H9 (cell line): ENCODE measurements at regions not wholly inside any gene's neighbourhood (a gene's known extent, or its start where the extent isn't known, plus 50 kb on each side); places are given as distances from the start of the nearest gene placed in this dataset.

Experiments used
- DNase-seq: peaks from one replicate; pipeline ENCODE4 v3.0.0-alpha.2; 2017
- H2AFZ ChIP-seq: one replicate; pipeline ENCODE4 v1.6.1; 2013; ENCODE audit warnings: mild to moderate bottlenecking, low read length, control low read depth, moderate library complexity
- H2AK5ac ChIP-seq: 2 replicates; pipeline ENCODE4 v1.6.1; 2013; ENCODE audit warnings: low read length, control low read depth, mixed read lengths; ENCODE audit not compliant: insufficient read length
- H2BK120ac ChIP-seq: one replicate; pipeline ENCODE4 v1.6.1; 2013; ENCODE audit warnings: low read depth, mild to moderate bottlenecking, low read length, control low read depth, inconsistent platforms; ENCODE audit not compliant: poor library complexity, severe bottlenecking
- H2BK12ac ChIP-seq: 2 replicates; pipeline ENCODE4 v1.6.1; 2013; ENCODE audit warnings: low read length, control low read depth, mixed read lengths, low read depth; ENCODE audit not compliant: insufficient read length
- H2BK15ac ChIP-seq: 2 replicates; pipeline ENCODE4 v1.6.1; 2013; ENCODE audit warnings: low read depth, low read length, control low read depth
- H2BK20ac ChIP-seq: one replicate; pipeline ENCODE4 v1.6.1; 2013; ENCODE audit warnings: low read depth, mild to moderate bottlenecking, low read length, control low read depth, inconsistent platforms; ENCODE audit not compliant: poor library complexity, severe bottlenecking
- H2BK5ac ChIP-seq: 2 replicates; pipeline ENCODE4 v1.6.1; 2013; ENCODE audit warnings: low read length, control low read depth, mixed read lengths; ENCODE audit not compliant: insufficient read length
- H3K14ac ChIP-seq: 2 replicates; pipeline ENCODE4 v1.6.1; 2013; ENCODE audit warnings: low read length, control low read depth; ENCODE audit not compliant: insufficient read depth
- H3K18ac ChIP-seq: 2 replicates; pipeline ENCODE4 v1.6.1; 2013; ENCODE audit warnings: low read depth, mild to moderate bottlenecking, mixed read lengths, low read length, control low read depth; ENCODE audit not compliant: insufficient read length
- H3K23ac ChIP-seq: 2 replicates; pipeline ENCODE4 v1.6.1; 2013; ENCODE audit warnings: low read length, control low read depth, mixed read lengths, low read depth; ENCODE audit not compliant: insufficient read length
- H3K23me2 ChIP-seq: 2 replicates; pipeline ENCODE4 v1.6.1; 2013; ENCODE audit warnings: low read depth, mild to moderate bottlenecking, mixed read lengths, low read length, control low read depth; ENCODE audit not compliant: insufficient read length, poor library complexity, severe bottlenecking
- H3K27ac ChIP-seq: 2 replicates; pipeline ENCODE4 v1.5.1; 2013; ENCODE audit warnings: low read length, control low read depth, mixed read lengths, low read depth; ENCODE audit not compliant: insufficient read length
- H3K27me3 ChIP-seq: 2 replicates; pipeline ENCODE4 v1.6.1; 2013; ENCODE audit warnings: low read length, control low read depth, inconsistent platforms; ENCODE audit not compliant: insufficient read depth
- H3K4ac ChIP-seq: 2 replicates; pipeline ENCODE4 v1.6.1; 2013; ENCODE audit warnings: low read depth, mild to moderate bottlenecking, control low read depth, inconsistent platforms, low read length, moderate library complexity
- H3K4me1 ChIP-seq: 2 replicates; pipeline ENCODE4 v1.6.1; 2013; ENCODE audit warnings: low read length, control low read depth, inconsistent platforms; ENCODE audit not compliant: insufficient read depth
- H3K4me2 ChIP-seq: 2 replicates; pipeline ENCODE4 v1.6.1; 2013; ENCODE audit warnings: low read length, control low read depth, mixed read lengths; ENCODE audit not compliant: insufficient read length, insufficient read depth
- H3K56ac ChIP-seq: 2 replicates; pipeline ENCODE4 v1.6.1; 2013; ENCODE audit warnings: low read depth, mild to moderate bottlenecking, mixed read lengths, low read length, control low read depth; ENCODE audit not compliant: insufficient read length
- H3K79me1 ChIP-seq: 2 replicates; pipeline ENCODE4 v1.6.1; 2013; ENCODE audit warnings: low read depth, mild to moderate bottlenecking, moderate library complexity, low read length, control low read depth, inconsistent platforms; ENCODE audit not compliant: insufficient read depth, poor library complexity, severe bottlenecking
- H3K79me2 ChIP-seq: 2 replicates; pipeline ENCODE4 v1.6.1; 2013; ENCODE audit warnings: low read length, control low read depth, inconsistent platforms; ENCODE audit not compliant: insufficient read depth
- H3K9ac ChIP-seq: 2 replicates; pipeline ENCODE4 v1.6.1; 2013; ENCODE audit warnings: low read length, control low read depth, mixed read lengths; ENCODE audit not compliant: insufficient read length; ENCODE audit errors: extremely low read depth
- H3K9me3 ChIP-seq: one replicate; pipeline ENCODE4 v1.6.1; 2013; ENCODE audit warnings: low read depth, low read length, inconsistent platforms; ENCODE audit not compliant: control insufficient read depth
- H3T11ph ChIP-seq: one replicate; pipeline ENCODE4 v1.6.1; 2013; ENCODE audit warnings: mild to moderate bottlenecking, low read length, control low read depth, inconsistent platforms
- H4K20me1 ChIP-seq: one replicate; pipeline ENCODE4 v1.6.1; 2013; ENCODE audit not compliant: control insufficient read depth, insufficient read length, insufficient read depth
- H4K5ac ChIP-seq: 2 replicates; pipeline ENCODE4 v1.6.1; 2013; ENCODE audit warnings: low read depth, mild to moderate bottlenecking, mixed read lengths, low read length, control low read depth; ENCODE audit not compliant: insufficient read length
- H4K8ac ChIP-seq: replicated peaks from 2 replicates; pipeline ENCODE4 v1.6.1; 2013; ENCODE audit warnings: low read length, control low read depth, mixed read lengths, low read depth; ENCODE audit not compliant: insufficient read length
- H4K91ac ChIP-seq: 2 replicates; pipeline ENCODE4 v1.6.1; 2013; ENCODE audit warnings: low read depth, mild to moderate bottlenecking, moderate library complexity, mixed read lengths, low read length, control low read depth; ENCODE audit not compliant: insufficient read length
- H3K27ac Mint-ChIP-seq, 3 experiments: 2 replicates in 2 of 3; 3 replicates in 1 of 3; pipeline ENCODE4 v1.8.0; 2020 to 2021; ENCODE audit warnings: mixed read lengths in 3 of 3, mild to moderate bottlenecking in 1 of 3, moderate library complexity in 1 of 3
- H3K27me3 Mint-ChIP-seq: 2 replicates; pipeline ENCODE4 v1.8.0; 2021; ENCODE audit warnings: low read depth, mild to moderate bottlenecking, moderate library complexity, mixed read lengths
- H3K36me3 Mint-ChIP-seq, 3 experiments: 2 replicates in 2 of 3; 3 replicates in 1 of 3; pipeline ENCODE4 v1.8.0; 2020 to 2021; ENCODE audit warnings: low read depth in 3 of 3, mixed read lengths in 3 of 3; ENCODE audit not compliant: insufficient read depth in 1 of 3
- H3K4me1 Mint-ChIP-seq, 2 experiments: 2 replicates each; pipeline ENCODE4 v1.8.0; 2020; ENCODE audit warnings: mixed read lengths in 2 of 2
- H3K4me3 Mint-ChIP-seq, 2 experiments: 2 replicates in 1 of 2; 3 replicates in 1 of 2; pipeline ENCODE4 v1.8.0; 2020 to 2021; ENCODE audit warnings: mild to moderate bottlenecking in 2 of 2, mixed read lengths in 2 of 2, moderate library complexity in 1 of 2
- H3K9me3 Mint-ChIP-seq, 2 experiments: 2 replicates in 1 of 2; 3 replicates in 1 of 2; pipeline ENCODE4 v1.8.0; 2020; ENCODE audit warnings: mild to moderate bottlenecking in 2 of 2, mixed read lengths in 2 of 2, moderate library complexity in 1 of 2
- WGBS: extraction: QIAGEN DNeasy Blood & Tissue Kit; methylation state at CpG from one replicate; pipeline ENCODE4 v1.1.7; 2013; ENCODE audit warnings: missing lambda C conversion rate, low lambda C conversion rate, mixed read lengths; ENCODE audit not compliant: insufficient read length; ENCODE audit errors: extremely low coverage; 5-methylcytosine and 5-hydroxymethylcytosine counted together
- TF ChIP-seq, protein P1 (sequence below): fragments of 200-600 bp; sonication (generic); conservative IDR thresholded peaks from 3 replicates; pipeline ENCODE4 v1.8.0; 2021; ENCODE audit warnings: antibody characterized with exemption, mild to moderate bottlenecking

DNA sequence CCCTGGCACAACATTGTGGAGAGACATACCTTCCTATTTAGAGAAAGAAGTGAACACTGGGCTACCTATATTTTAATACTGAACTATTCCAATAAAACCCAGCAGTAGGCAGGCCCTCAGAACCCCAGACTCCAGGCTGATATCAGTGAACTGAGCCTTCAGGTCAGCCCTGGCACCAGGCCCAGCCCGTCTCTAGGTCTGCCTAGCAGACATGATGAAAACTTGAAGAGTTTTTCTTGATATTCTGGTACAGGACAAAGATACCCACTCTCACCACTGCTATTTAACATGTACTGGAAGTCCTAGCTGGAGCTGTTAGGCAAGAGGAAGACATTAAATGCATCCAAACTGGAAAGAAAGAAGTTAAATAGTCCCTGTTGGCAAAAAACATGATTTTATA, 396.6 kb upstream of the SPRY2 start:
- Histone ChIP-seq H2BK5ac (no peak overlapping the region), H2AK5ac (no peak overlapping the region), H3K56ac (no peak overlapping the region), H3K27me3 (no peaks in the 10 kb centered on the region), H3K23ac (no peak overlapping the region), H2BK20ac (no peak overlapping the region), H3K79me1 (no peaks in the 10 kb centered on the region), H3K23me2 (no peaks in the 10 kb centered on the region), H3K4ac (no peak overlapping the region), H3K18ac (no peak overlapping the region), H2BK120ac (no peak overlapping the region), H3K4me1 (no peaks in the 10 kb centered on the region), H3K27ac (no peak overlapping the region), H3K9me3 (no peaks in the 10 kb centered on the region), H4K5ac (no peak overlapping the region), H3K9ac (no peak overlapping the region), H3K14ac (no peak overlapping the region), H3K79me2 (no peaks in the 10 kb centered on the region), H2AFZ (no peak overlapping the region), H4K8ac (no peak overlapping the region), H3K4me2 (no peak overlapping the region), H4K20me1 (no peaks in the 10 kb centered on the region), H4K91ac (no peak overlapping the region), H3T11ph (no peak overlapping the region), H2BK12ac (no peak overlapping the region), H2BK15ac (no peak overlapping the region)
- peaks cover 2 to 11% (median 3%) of the 10 kb centered on the region in 3 experiments; a peak in 3 of 7 replicates for H3K36me3 Mint-ChIP-seq
- peaks cover 5 to 11% of the 10 kb centered on the region in 2 experiments; a peak in 3 of 5 replicates for H3K9me3 Mint-ChIP-seq
- no peak overlapping the region for H3K27ac Mint-ChIP-seq
- H3K4me1 Mint-ChIP-seq, result no peaks in the 10 kb centered on the region
- no peaks in the 10 kb centered on the region for H3K27me3 Mint-ChIP-seq
- DNase-seq, result no peak
- WGBS, result no CpG with 5 or more reads among the region's 1 CpG
- TF ChIP-seq, protein P1, sequence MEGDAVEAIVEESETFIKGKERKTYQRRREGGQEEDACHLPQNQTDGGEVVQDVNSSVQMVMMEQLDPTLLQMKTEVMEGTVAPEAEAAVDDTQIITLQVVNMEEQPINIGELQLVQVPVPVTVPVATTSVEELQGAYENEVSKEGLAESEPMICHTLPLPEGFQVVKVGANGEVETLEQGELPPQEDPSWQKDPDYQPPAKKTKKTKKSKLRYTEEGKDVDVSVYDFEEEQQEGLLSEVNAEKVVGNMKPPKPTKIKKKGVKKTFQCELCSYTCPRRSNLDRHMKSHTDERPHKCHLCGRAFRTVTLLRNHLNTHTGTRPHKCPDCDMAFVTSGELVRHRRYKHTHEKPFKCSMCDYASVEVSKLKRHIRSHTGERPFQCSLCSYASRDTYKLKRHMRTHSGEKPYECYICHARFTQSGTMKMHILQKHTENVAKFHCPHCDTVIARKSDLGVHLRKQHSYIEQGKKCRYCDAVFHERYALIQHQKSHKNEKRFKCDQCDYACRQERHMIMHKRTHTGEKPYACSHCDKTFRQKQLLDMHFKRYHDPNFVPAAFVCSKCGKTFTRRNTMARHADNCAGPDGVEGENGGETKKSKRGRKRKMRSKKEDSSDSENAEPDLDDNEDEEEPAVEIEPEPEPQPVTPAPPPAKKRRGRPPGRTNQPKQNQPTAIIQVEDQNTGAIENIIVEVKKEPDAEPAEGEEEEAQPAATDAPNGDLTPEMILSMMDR, result no peak
- no peak overlapping the region for H3K4me3 Mint-ChIP-seq
